ENCODE measurements at regions not wholly inside any gene's neighbourhood (a gene's known extent, or its start where the extent isn't known, plus 50 kb on each side); places are given as distances from the start of the nearest gene placed in this dataset.

DNA sequence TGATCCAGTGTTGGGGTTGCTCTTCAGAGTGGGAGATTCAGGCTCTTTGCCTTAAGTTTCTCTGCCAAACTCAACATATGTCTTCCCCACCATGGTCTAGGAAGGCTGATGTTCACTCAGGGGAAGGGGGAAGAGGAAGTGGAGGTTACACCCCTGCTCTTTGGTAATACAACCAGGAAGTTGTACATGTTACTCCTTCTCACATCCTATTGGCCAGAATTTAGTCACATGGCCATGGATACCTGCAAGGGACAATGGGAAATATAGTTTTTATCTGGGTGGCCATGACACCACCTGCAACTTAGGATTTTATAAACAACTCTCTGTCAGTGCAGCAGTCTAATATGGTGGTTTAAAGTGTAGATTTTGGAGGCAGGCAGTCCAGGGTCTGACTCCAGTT is 150.9 kb downstream of the TBX5 start:
- DNase-seq = no peak

DNA sequence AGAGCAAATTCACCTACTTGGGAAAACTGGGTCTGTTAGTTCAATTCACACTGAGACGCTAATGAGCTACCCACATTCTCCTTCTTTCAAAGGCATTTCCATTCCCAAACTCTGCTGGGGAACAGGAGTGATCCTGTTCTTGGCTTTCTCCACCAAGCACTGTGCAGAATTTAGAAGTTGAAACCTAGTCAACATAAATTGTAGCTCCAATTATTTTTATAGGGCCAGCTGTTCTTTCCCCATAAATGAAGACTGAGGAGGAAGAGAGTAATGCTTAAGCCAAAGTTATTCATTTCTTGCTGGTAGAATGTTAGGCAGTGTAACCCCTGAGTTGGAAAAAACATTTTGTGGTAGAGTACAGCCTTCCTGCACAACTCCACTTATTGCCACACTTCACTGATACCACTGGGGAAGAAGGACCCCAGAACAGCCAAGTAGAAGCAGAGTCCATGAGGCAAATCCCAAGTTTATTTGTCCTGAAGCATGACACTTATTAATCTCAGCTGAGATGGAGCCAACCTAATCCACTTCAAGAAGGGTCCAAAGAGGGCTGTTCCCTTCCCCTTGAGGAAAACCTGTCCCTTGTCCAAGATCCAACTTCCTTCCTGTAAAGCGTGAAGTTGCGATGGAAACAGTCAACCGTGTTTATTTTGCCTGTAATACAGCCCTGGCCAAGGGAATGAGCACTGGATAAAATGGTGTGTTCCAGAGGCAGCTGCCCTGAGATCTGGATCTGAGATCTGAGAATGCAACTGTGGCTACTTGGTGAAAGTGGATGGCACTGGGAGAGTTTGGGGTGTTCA is 151.8 kb downstream of the TBX5 start:
- DNase-seq = no peak

DNA sequence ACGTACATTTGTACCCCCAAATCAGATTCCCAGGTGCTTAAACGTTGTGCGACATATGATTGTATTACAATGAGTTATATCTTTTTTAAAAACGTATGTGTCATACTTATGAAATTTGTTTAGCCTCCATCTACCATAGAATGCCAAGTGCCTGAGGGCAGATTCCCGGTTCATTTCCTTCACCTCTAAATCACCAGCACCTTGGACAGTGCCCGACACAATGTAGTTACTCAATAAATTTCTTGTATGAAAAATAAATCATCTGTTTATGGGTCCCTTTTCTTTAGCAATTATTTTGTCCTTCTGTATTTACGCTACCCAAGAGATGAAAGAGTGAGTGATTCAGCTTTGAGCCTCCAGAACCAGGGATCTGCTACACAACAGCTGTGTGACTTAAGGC is 157.4 kb downstream of the TBX5 start:
- no peak for DNase-seq

DNA sequence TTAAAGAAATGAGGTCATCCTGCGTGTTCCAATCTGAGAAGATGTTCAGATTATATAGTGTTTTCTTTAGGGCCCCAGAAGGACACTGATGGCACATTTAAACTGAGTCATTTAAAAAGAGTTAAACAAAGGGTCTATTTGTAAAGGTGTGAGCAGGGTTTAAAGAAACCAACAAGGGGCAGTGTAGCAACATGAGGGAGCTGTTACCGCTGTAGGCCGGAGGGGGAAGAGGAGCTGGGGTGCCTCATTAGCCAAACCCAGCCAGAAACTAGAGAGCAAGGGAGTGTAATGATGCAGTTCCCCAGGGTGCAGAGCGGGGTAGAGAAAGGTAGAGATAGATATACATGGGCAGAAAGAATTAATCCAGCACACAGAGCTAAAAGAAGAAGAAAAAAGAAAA is 160.4 kb downstream of the TBX5 start:
- DNase-seq = no peak

DNA sequence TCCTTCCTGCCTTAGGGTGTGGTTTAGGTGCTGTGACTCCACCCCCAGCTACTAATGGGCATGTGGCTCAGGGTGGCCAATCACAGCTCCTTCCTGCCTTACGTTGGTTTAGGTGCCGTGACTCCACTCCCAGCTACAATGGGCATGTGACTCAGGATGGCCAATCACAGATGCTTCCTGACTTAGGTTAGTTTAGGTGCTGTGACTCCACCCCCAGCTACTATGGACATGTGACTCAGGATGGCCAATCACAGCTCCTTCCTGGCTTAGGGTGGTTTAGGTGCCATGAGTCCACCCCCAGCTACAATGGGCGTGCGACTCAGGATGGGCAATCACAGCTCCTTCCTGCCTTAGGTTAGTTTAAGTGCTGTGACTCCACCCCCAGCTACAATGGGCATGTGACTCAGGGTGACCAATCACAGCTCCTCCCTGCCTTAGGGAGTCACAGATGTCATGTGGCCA is 163.9 kb downstream of the TBX5 start:
- no peak for DNase-seq

DNA sequence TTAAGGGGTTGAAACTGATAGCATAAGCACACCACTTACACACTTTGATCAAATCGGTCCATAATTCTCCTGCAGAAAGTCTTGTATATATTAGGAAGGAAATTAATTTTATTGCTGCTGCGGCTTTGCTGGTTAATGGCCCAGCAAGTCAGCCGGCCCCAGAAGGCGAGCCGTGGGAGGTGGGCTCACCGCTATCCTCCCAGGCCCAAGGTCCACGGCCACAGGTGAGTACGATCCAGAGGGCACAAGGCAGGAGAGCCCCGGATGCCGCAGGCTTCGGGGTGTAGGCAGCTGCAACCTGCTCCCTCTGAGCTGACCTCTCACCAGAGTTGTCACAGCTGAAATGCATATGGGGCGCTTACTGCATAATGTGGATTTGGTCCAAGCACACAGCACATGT is 165.7 kb downstream of the TBX5 start:
- DNase-seq = no peak

DNA sequence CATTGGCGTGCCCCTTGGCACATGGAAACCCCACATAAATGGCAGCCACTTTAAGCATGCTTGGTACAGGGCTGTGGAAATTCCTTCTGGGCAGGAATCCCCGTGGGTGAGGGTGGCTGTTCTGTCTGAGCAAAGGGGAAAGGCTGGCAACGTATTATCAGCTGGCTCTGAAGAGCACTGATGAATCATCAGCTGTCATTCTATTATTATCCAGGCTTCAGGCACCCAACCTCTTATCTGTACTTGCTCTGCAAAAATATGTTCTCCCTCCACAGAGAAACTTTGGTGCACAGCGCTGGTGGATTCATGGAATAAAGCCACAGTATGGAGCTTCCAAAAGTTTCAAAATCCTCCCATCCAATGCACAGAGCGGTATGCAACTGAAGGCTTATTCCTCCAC is 167.1 kb downstream of the TBX5 start:
- DNase-seq = no peak

DNA sequence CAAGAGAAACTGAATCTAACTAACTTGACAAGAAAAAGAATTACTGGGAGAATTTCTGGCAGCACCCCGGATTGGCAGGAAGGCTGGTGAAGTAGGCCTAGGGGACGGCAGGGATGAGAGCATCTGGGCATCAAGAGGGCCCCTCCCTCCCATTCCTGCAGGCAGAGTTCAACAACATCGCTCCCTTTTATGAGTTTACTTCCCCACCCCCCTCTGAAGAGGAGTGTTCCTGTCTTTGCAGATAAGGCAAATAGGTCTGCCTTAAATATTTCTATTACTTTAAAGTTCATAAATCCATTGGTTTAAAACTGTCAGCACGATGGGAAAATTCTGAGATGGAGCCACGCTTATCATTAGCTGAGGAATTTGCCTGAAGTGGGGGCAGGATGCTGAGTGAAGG is 168.7 kb downstream of the TBX5 start:
- no peak for DNase-seq

DNA sequence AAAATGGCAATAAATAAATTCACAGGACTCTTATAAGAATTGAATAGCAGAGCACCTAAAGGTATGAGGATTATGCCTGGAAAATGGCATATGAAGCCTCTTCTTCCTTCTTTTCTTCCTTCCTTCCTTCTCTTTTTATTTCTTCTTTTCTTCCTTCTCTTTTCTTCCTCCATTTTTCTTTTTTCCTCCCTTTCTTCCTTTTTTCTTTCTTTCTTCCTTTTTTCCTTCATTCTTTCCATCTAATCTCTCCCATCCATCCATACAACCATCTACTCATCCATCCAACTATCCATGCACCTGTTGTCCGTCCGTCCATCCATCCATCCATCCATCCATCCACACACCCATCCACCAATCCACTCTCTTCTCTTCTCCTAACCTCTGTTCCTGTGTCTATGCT is 173.8 kb downstream of the TBX5 start:
- no peak for DNase-seq

DNA sequence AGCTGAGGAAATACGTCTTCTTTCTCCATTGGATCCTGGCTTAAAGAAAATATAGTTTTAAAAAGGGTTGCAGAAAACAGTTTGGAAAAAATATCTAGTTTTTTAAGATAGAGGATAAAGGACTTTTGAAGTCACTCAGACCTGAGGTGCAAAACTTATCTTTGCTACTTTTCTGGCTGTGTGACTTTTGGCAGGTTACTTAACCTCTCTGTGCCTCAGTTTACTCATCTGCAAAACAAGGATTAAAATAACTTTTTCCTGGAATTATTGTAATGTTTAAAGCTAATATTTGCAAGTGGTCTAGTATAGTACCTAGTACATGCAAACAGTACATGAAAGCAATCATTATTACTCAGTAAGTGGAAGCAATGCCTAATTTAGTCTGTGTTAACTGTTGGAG is 176.8 kb downstream of the TBX5 start:
- DNase-seq = no peak

DNA sequence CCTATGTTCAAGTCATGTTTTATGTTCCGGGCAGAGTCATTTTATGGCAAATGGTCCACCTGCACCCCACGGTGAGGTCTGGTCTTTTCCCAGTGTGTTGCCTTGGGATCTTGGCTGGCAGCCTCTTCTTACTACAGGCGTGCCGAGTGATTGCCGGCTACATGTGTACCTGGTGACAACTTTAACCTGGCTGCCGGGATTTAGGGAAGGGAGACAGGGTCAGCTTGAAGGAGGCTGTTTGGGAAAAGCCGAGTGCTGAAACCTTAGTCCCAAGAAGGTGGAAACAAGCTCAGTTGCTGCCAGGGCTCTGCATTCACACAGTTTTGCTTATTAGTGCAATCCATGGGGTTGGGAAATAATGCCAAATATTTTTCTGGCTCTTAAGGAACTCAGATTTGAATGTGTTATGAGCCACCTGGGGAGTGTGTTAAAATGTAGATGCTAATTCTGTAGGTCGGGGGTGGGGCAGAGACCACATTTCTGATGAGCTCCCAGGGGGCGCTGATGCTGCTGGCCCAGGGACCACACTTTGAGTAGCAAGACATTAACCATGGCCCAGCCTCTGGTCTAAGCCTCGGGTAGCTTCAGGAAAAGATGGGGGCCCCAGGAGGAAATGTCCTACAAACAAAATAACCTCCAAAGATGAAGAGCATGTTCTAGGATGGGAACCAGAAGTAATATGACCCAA is 179.6 kb downstream of the TBX5 start:
- DNase-seq = no peak

DNA sequence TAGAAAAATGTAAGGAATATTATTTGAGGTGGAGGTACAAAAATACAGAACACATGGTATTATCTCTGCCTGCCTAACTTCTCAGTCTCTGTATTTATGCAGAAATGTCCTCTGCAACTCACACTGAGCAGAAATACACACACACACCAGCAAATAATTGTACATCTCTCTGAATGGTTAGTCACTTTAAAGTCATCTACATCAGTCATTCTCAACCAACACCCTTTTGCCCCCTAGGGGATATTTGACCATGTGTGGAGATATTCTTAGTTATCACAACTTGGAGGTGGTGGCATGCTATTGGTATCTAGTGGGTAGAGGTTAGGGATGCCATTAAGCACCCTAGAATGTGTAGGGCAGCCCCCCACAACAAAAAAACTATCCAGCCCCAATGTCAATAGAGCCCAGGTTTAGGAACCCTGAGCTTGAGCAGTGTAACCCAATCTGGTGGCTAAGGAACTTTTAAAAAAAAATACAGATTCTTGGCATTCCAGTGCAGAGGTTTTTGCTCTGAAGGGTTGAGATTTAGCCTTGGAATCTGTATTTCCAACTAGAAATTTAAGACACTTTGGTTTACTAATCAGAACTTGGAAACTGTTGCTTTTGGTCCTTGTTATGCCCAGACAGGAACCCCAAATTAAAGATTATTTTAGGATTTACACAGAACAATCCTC is 183.8 kb downstream of the TBX5 start:
- DNase-seq = no peak

DNA sequence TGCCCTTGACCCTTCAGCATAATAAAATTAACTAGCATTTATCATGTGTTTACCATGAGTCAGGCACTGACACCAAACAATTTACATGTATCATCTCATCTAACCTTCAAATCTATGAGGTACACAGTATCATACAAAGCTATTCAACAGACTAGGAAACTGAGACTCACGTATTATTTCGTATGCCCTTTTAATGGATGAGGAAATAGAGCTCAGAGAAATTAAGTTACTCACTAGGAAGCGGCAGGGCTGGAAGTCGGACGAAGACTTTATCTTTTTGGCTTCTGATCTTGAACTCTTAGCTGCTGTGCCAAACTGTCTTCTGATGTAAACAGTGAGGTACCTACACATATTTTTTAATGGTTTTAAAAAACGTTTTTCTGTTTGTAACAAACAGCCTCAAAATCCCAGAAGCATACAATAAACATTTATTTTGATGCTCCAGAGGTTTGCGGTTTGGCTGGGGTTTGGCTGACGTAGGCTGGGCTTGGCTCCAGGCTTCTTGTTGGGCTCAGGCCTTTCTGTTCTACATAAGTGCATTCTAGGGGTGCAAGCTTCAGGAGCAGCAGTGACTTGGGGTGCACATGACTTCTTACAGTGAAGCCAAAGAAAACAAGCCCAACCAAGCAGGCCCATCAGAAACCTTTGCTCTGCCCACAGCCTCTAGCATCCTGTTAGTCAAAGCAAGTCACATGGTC is 184.7 kb downstream of the TBX5 start:
- DNase-seq = no peak

DNA sequence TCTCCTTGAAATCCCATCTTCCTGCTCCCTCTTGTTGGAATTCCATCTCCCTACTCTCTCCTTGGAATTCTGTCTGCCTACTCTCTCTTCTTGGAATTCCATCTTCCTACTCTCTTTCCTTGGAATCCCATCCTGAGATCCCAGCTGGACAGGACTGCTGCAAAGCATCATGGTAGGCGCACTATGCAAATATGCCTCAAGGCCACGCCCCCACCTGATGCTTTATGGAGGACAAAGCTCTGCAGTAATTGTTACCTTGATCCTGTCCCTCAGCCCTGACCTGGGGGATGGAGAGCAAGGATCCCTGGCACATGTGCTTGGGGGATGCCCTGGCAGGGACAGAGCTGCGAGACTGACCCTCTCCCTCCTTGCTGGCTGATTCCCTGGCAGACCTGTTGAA is 185.6 kb downstream of the TBX5 start:
- no peak for DNase-seq

DNA sequence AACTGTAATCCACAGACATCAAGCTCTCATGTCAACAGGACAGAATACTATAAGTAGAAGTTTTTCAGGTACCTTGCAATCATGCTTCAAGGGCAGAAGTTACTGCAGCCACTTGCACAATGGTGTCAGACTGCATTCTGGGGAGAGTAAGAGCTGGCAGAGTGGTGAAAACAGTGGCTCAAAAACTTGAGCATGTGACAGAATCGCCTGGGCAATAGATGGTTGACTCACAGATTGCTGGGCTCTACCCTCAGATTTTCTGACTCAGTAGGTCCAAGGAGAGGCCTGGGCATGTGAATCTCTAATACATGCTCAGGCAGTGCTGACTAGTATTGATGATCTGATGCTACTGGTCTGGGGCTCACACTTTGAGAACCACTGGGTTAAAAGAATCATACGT is 187.8 kb downstream of the TBX5 start:
- DNase-seq = no peak

DNA sequence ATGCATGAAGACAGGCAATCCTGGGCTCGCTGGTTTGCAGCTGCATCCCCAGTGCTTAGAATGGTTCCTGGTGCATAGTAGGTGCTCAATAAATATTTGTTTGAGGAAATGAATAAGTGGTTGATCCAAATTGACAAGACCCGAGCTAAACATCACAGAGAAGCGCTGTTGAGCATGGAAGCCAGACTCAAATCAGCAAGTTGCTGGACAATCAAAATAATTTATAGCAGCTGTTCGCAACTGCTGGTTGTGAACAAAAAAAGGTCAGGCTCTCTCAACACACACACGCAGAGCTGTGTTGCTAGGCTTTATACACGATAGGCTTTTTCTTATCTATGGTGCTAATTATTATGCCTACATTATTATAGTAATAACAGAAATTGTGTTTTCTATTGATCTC is 190.2 kb downstream of the TBX5 start:
- no peak for DNase-seq

DNA sequence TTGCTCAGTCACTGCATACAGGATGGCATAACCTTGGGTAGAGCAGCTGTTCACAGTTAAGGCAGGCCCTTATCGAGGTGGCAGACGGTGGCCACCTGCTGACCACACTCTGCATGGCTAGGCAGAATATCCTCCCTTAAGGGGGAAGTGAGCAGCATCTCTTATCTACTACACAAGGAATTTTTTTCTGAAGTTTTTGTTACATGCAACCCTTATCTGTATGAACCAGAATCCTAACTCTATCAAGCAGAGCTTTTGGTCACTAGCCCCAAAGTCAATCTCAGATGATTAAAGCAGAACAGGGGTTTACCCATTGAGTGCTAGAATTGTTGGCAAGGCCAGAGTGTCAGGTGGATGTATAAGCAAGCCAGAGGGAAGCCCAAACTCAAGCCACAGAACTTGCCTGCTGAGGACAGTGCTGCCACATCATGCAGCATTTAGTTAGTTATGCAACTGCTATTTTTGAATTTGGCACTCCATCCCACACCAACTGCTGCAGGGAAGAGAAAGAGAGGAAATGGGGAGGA is 192.8 kb downstream of the TBX5 start:
- peak in 10 of 56 donors; percentile 2 to 41 (median 6) for DNase-seq

DNA sequence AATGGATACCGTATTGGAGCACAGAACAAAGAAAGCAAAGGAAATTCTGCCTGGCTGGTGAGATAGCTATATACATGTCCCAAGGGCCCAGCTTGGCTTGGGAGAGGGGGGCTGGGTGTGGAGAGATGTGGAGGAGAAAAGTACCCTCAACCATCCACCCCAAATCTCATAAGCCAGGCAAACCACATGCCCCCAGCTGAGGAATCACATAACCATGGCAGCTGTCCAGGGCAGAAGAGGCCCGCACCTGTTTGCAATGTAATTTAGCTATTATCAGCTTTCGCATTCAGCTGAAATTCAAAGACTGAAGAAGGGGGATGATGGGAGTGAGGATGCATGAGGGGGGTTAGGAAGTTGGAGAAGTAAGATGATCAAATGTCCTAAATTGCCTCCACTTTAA is 196.1 kb downstream of the TBX5 start:
- no peak for DNase-seq

DNA sequence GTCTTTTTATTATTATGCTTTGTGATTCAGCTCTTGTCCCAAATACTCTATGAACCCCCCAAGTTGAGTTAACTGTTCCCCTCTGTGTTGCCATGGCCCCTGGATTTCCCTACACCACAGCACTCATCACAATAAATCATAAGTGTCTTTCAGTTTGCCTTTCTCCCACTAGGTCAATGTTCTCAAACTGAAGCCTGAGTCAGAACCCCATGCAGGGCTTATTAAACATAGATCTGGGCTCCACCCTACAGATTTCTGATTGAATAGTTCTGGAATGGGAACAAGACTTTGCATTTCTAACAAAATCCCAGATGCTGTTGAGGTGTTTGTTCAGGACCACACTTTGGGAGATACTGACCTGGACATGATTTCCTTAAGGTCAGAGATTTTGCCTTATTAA is 199.4 kb downstream of the TBX5 start:
- DNase-seq = no peak

DNA sequence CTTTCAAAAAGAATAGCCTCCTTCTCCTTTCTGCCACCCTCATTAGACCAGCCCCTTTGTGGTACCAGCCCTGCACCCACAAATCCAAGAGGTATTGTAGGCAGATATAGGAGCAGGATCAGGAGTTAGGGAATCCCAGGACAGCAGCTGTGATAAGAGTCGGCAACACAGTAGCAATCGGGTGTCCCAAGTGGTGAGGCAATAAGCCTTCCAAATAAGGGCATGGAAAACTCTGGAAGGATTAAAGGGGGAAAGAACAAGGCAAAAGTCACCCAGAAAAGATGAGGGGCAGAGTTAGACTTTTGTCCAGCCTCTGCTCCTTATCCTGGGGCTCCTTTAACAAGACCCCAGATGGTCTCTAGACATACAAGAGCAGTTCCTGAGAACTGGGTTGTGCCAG is 204.2 kb downstream of the TBX5 start:
- DNase-seq = no peak

DNA sequence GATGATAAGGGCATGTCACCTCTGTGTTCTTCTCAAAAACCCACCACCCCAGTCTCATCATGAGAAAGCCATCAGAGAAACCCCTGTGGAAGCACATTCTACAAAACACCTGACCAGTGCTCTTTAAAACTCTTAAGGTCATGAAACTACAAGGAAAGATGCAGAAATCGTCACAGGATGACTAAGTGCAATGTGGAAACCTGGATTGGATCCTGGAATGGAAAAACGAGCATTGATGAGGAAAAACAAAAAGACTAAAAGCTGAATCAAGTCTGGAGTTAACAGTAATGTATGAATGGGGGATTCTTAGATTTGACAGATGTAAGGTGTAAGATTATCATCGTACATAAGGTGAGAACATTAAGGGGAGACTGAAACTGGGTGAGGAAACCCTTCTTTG is 211.0 kb downstream of the TBX5 start:
- no peak for DNase-seq

DNA sequence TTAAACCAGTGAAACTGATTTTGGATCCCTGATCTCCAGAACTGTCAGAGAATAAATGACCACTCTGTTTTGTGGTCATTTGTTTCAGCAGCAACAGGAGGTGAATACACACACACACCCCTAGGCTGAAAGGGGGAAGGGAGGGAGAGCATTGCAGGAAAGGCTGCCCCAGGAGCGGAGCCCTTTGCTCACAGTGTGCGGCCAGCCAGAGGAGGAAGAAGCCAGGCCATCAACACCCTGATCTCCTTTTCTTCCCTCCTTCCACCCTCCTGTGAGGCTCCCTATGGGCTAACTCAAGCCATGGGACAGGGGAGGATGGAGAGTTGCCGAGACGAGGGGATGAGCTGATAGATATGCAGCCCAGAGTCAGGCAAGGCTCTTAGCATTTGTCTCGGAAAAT is 211.9 kb downstream of the TBX5 start:
- no peak for DNase-seq

All from amygdala (tissue), 56 donors.